Upper lobe of left lung (tissue), 4 donors: ENCODE measurements at regions not wholly inside any gene's neighbourhood (a gene's known extent, or its start where the extent isn't known, plus 50 kb on each side); places are given as distances from the start of the nearest gene placed in this dataset.

Experiments
- POLR2A ChIP-seq, 4 donors: fragments of 450-650 bp; IDR thresholded peaks; one replicate each; pipeline ENCODE4 v1.5.1; 2016 to 2017; ENCODE audit warnings: antibody characterized with exemption in 4 of 4, mild to moderate bottlenecking in 2 of 4
- TF ChIP-seq, protein P1 (sequence below), 6 experiments: fragments of 450-650 bp in 4 of 6; fragments of 200-600 bp in 2 of 6; sonication (generic) in 2 of 6; IDR thresholded peaks; one replicate each; pipeline ENCODE4 v1.5.1; 2016 to 2019; ENCODE audit warnings: antibody characterized with exemption in 6 of 6

DNA sequence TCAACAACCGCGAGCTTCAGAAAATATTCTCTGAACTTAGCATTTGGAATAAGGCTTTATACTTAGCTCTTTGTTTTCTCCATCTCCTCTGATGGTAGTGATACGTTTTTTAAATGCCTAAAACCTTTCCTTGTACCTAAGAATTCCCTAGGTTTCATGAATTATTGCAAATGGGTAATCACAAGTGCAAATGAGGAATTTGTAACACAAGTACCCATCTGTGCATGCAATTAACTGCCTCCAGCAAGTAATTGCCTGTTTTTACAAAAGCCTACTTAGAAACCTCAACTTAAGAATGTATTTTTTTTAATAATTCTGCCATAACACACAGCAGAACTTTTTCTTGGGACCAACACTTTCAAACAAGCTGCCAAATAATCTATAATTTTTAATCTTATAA, 149.2 kb downstream of the PHLDA1 start:
- TF ChIP-seq, protein P1, sequence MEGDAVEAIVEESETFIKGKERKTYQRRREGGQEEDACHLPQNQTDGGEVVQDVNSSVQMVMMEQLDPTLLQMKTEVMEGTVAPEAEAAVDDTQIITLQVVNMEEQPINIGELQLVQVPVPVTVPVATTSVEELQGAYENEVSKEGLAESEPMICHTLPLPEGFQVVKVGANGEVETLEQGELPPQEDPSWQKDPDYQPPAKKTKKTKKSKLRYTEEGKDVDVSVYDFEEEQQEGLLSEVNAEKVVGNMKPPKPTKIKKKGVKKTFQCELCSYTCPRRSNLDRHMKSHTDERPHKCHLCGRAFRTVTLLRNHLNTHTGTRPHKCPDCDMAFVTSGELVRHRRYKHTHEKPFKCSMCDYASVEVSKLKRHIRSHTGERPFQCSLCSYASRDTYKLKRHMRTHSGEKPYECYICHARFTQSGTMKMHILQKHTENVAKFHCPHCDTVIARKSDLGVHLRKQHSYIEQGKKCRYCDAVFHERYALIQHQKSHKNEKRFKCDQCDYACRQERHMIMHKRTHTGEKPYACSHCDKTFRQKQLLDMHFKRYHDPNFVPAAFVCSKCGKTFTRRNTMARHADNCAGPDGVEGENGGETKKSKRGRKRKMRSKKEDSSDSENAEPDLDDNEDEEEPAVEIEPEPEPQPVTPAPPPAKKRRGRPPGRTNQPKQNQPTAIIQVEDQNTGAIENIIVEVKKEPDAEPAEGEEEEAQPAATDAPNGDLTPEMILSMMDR (IDR thresholded peaks at IDR 0.05), result no peak
- no peak for TF ChIP-seq POLR2A (IDR thresholded peaks at IDR 0.05)
